ENCODE measurements at regions not wholly inside any gene's neighbourhood (a gene's known extent, or its start where the extent isn't known, plus 50 kb on each side); places are given as distances from the start of the nearest gene placed in this dataset.

DNA sequence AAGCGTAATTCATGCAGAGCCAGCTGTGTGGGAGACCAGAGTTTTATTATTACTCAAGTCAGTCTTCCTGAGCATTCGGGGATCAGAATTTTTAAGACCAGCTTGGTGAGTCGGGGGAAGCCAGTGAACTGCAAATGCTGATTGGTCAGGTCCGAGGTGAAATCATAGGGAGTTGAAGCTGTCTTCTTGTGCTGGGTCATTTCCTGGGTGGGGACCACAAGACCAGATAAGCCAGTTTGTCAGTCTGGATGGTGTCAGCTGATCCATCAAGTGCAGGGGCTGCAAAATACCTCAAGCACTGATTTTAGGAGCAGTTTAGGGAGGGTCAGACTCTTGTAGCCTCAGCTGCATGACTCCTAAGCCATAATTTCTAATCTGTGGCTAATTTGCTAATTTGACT is 228.1 kb upstream of the ATP10A start:
- TF ChIP-seq, protein P1, sequence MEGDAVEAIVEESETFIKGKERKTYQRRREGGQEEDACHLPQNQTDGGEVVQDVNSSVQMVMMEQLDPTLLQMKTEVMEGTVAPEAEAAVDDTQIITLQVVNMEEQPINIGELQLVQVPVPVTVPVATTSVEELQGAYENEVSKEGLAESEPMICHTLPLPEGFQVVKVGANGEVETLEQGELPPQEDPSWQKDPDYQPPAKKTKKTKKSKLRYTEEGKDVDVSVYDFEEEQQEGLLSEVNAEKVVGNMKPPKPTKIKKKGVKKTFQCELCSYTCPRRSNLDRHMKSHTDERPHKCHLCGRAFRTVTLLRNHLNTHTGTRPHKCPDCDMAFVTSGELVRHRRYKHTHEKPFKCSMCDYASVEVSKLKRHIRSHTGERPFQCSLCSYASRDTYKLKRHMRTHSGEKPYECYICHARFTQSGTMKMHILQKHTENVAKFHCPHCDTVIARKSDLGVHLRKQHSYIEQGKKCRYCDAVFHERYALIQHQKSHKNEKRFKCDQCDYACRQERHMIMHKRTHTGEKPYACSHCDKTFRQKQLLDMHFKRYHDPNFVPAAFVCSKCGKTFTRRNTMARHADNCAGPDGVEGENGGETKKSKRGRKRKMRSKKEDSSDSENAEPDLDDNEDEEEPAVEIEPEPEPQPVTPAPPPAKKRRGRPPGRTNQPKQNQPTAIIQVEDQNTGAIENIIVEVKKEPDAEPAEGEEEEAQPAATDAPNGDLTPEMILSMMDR (IDR thresholded peaks at IDR 0.05) = no peak
- TF ChIP-seq POLR2A (IDR thresholded peaks at IDR 0.05) (no peak), POLR2AphosphoS5 (IDR thresholded peaks at IDR 0.05) (no peak)

Measured in prostate gland (tissue), 2 donors.